Natural killer cell (primary cell): ENCODE measurements at regions not wholly inside any gene's neighbourhood (a gene's known extent, or its start where the extent isn't known, plus 50 kb on each side); places are given as distances from the start of the nearest gene placed in this dataset.

ENCODE experiments used
- ATAC-seq, 3 donors: fragments of 150-1000 bp in 2 of 3; fragments of 200-7000 bp in 1 of 3; cut with Tn5 transposase; 1 replicate in 1 of 3; 2 replicates in 2 of 3; pipeline ENCODE4 v1.10.0; 2021; ENCODE audit warnings: mild to moderate bottlenecking in 2 of 3, moderate library complexity in 2 of 3
- DNase-seq, 2 donors: peaks; one replicate each; pipeline versions ENCODE4 v3.0.0 to v3.0.0-alpha.2; 2013 to 2021; ENCODE audit warnings: mixed read lengths in 1 of 2
- H3K27ac ChIP-seq: one replicate; pipeline ENCODE4 v1.5.1; 2013; ENCODE audit warnings: mild to moderate bottlenecking, low read length
- H3K27me3 ChIP-seq: one replicate; pipeline ENCODE4 v1.6.1; 2013; ENCODE audit warnings: low read length; ENCODE audit not compliant: control insufficient read depth, insufficient read depth
- H3K36me3 ChIP-seq: one replicate; pipeline ENCODE4 v1.6.1; 2013; ENCODE audit warnings: low read length; ENCODE audit not compliant: control insufficient read depth, insufficient read depth
- H3K4me1 ChIP-seq: one replicate; pipeline ENCODE4 v1.6.1; 2013; ENCODE audit warnings: low read length; ENCODE audit not compliant: control insufficient read depth, insufficient read depth
- H3K4me3 ChIP-seq: one replicate; pipeline ENCODE4 v1.5.1; 2013; ENCODE audit warnings: low read length
- H3K9me3 ChIP-seq: one replicate; pipeline ENCODE4 v1.6.1; 2013; ENCODE audit warnings: low read length; ENCODE audit not compliant: control insufficient read depth, insufficient read depth
- H3K27ac Mint-ChIP-seq, 2 donors: one replicate each; pipeline ENCODE4 v1.8.0; 2022; ENCODE audit warnings: mild to moderate bottlenecking in 2 of 2, mixed read lengths in 2 of 2, moderate library complexity in 1 of 2
- H3K27me3 Mint-ChIP-seq, 2 donors: one replicate each; pipeline ENCODE4 v1.8.0; 2022; ENCODE audit warnings: low read depth in 2 of 2, mixed read lengths in 2 of 2
- H3K36me3 Mint-ChIP-seq: one replicate; pipeline ENCODE4 v1.8.0; 2022; ENCODE audit warnings: mixed read lengths
- H3K4me1 Mint-ChIP-seq, 2 donors: one replicate each; pipeline ENCODE4 v1.8.0; 2022; ENCODE audit warnings: mixed read lengths in 2 of 2
- H3K4me3 Mint-ChIP-seq: one replicate; pipeline ENCODE4 v1.8.0; 2022; ENCODE audit warnings: mild to moderate bottlenecking, moderate library complexity, mixed read lengths
- H3K9me3 Mint-ChIP-seq, 2 donors: one replicate each; pipeline ENCODE4 v1.8.0; 2022; ENCODE audit warnings: mixed read lengths in 2 of 2
- CTCF ChIP-seq: fragments of 200-600 bp; IDR thresholded peaks from one replicate; pipeline ENCODE4 v1.8.0; 2022; ENCODE audit warnings: antibody characterized with exemption
- WGBS: methylation state at CpG from one replicate; pipeline ENCODE4 v1.1.7; 2013; ENCODE audit warnings: missing lambda C conversion rate; ENCODE audit not compliant: insufficient coverage; 5-methylcytosine and 5-hydroxymethylcytosine counted together
- intact Hi-C: fragments of 100-400 bp; cut with micrococcal nuclease; formaldehyde crosslinking; loops from one replicate; pipeline ENCODE4 v1.14.2; 2022

- no peaks in the 10 kb centered on the region for H3K36me3 ChIP-seq
- H3K4me3 ChIP-seq, result no peak overlapping the region
- H3K27me3 ChIP-seq, result no peaks in the 10 kb centered on the region
- intact Hi-C loops, result no loop called here
- no peaks in the 10 kb centered on the region for H3K4me1 ChIP-seq
- Mint-ChIP-seq H3K27me3 (no peaks in the 10 kb centered on the region), H3K4me3 (no peak overlapping the region), H3K9me3 (no peaks in the 10 kb centered on the region), H3K4me1 (no peaks in the 10 kb centered on the region), H3K36me3 (no peaks in the 10 kb centered on the region), H3K27ac (no peak overlapping the region)
- no peak for ATAC-seq
- 37% methylated on average over 5 of the region's 5 CpGs for WGBS
- peak; percentile 44 for TF ChIP-seq CTCF
- H3K27ac ChIP-seq, result no peak overlapping the region
- DNase-seq, result no peak
- H3K9me3 ChIP-seq, result no peaks in the 10 kb centered on the region
Observed at GRCh38 chr16:5633845-5634440, 536.3 kb upstream of the EEF2KMT start.

- H3K27me3 Mint-ChIP-seq, result peaks cover 7 to 10% of the 10 kb centered on the region in 2 donors
- Histone ChIP-seq H3K27me3 (no peaks in the 10 kb centered on the region), H3K9me3 (no peaks in the 10 kb centered on the region), H3K36me3 (no peaks in the 10 kb centered on the region), H3K4me1 (no peaks in the 10 kb centered on the region), H3K4me3 (no peak overlapping the region), H3K27ac (no peak overlapping the region)
- H3K27ac Mint-ChIP-seq, result no peak overlapping the region
- WGBS, result 94% methylated on average over 9 of the region's 9 CpGs
- intact Hi-C loops, result no loop called here
- H3K4me3 Mint-ChIP-seq, result no peak overlapping the region
- peaks cover 4 to 6% of the 10 kb centered on the region in 2 donors for H3K9me3 Mint-ChIP-seq
- TF ChIP-seq CTCF, result no peak
- ATAC-seq (no peak), DNase-seq (no peak)
- H3K4me1 Mint-ChIP-seq, result no peaks in the 10 kb centered on the region
- H3K36me3 Mint-ChIP-seq, result no peaks in the 10 kb centered on the region
Observed at GRCh38 chr16:5622234-5622884, 524.8 kb upstream of the EEF2KMT start.

- no peak overlapping the region for H3K4me3 ChIP-seq
- no peaks in the 10 kb centered on the region for H3K36me3 ChIP-seq
- intact Hi-C loops, result no loop called here
- H3K27me3 ChIP-seq, result no peaks in the 10 kb centered on the region
- 68% methylated on average over 4 of the region's 4 CpGs for WGBS
- Mint-ChIP-seq H3K4me1 (peaks cover 0 to 4% of the 10 kb centered on the region in 2 donors), H3K27ac (no peak overlapping the region), H3K36me3 (no peaks in the 10 kb centered on the region), H3K9me3 (peaks cover 2 to 3% of the 10 kb centered on the region in 2 donors), H3K4me3 (no peak overlapping the region), H3K27me3 (peaks cover 11 to 14% of the 10 kb centered on the region in 2 donors)
- H3K9me3 ChIP-seq, result no peaks in the 10 kb centered on the region
- DNase-seq (no peak), ATAC-seq (no peak)
- no peaks in the 10 kb centered on the region for H3K4me1 ChIP-seq
- TF ChIP-seq CTCF, result no peak
- no peak overlapping the region for H3K27ac ChIP-seq
Observed at GRCh38 chr16:5621826-5622225, 524.2 kb upstream of the EEF2KMT start.

DNA sequence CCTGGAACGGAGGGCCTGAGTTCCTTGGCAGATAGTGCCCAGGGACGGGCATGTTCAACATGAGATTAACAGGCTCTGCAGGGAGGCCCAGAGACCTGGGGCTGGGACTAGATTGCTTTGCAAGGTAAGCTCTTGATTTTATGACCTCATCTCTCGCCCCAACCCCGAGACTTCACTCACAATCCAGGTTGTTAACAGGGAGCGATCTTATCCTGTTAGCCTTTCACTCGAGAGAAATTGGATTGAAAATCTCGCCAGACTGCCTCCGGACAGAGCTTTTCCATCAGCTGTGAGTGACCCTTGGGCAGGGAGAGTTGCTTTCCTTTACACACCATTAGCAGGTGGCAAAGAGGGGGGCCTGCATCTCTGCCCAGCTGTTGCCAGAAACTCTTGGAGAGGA is 521.7 kb upstream of the EEF2KMT start:
- Mint-ChIP-seq H3K27ac (no peak overlapping the region), H3K27me3 (peaks cover 10 to 11% of the 10 kb centered on the region in 2 donors), H3K4me1 (peaks cover 0 to 4% of the 10 kb centered on the region in 2 donors), H3K4me3 (no peak overlapping the region), H3K9me3 (no peaks in the 10 kb centered on the region), H3K36me3 (no peaks in the 10 kb centered on the region)
- ATAC-seq, result no peak
- 73% methylated on average over 8 of the region's 8 CpGs for WGBS
- no peaks in the 10 kb centered on the region for H3K27me3 ChIP-seq
- intact Hi-C loops, result no loop called here
- H3K36me3 ChIP-seq, result no peaks in the 10 kb centered on the region
- no peak overlapping the region for H3K27ac ChIP-seq
- no peak for TF ChIP-seq CTCF
- H3K4me3 ChIP-seq, result no peak overlapping the region
- no peaks in the 10 kb centered on the region for H3K4me1 ChIP-seq
- H3K9me3 ChIP-seq, result no peaks in the 10 kb centered on the region
- DNase-seq, result no peak
